Activated CD8-positive, alpha-beta memory T cell treated with anti-CD3 and anti-CD28 coated beads, Interleukin-2, amount 10 ng/mL, durations not matched to agents 7 days and 5 days (primary cell): ENCODE measurements at regions not wholly inside any gene's neighbourhood (a gene's known extent, or its start where the extent isn't known, plus 50 kb on each side); places are given as distances from the start of the nearest gene placed in this dataset.

Source experiments
- ATAC-seq: fragments of 150-1000 bp; cut with Tn5 transposase; one replicate; pipeline ENCODE4 v1.10.0; 2021; ENCODE audit warnings: moderate library complexity
- CTCF ChIA-PET: fragments of 350-600 bp; sonication (Branson Sonifier 250); formaldehyde crosslinking; loops from one replicate; lab custom pipeline; 2021; ENCODE audit warnings: antibody characterized with exemption; lab: Charles Lee
- DNase-seq: peaks from one replicate; pipeline ENCODE4 v3.0.0-alpha.2; 2020
- H3K27ac Mint-ChIP-seq: one replicate; pipeline ENCODE4 v1.8.0; 2021; ENCODE audit warnings: mild to moderate bottlenecking, mixed read lengths
- H3K27me3 Mint-ChIP-seq: one replicate; pipeline ENCODE4 v1.8.0; 2021; ENCODE audit warnings: mixed read lengths
- H3K36me3 Mint-ChIP-seq: one replicate; pipeline ENCODE4 v1.8.0; 2021; ENCODE audit warnings: mild to moderate bottlenecking, mixed read lengths
- H3K4me1 Mint-ChIP-seq: one replicate; pipeline ENCODE4 v1.8.0; 2021; ENCODE audit warnings: mixed read lengths
- H3K4me3 Mint-ChIP-seq: one replicate; pipeline ENCODE4 v1.8.0; 2021; ENCODE audit warnings: mild to moderate bottlenecking, moderate library complexity, mixed read lengths
- H3K9me3 Mint-ChIP-seq: one replicate; pipeline ENCODE4 v1.8.0; 2022; ENCODE audit warnings: low read depth, mixed read lengths

GRCh38 chr13:62924395-62924794 lies 1508.7 kb upstream of the PCDH20 start:
- no peak for ATAC-seq
- CTCF ChIA-PET, result no interaction called here

DNA sequence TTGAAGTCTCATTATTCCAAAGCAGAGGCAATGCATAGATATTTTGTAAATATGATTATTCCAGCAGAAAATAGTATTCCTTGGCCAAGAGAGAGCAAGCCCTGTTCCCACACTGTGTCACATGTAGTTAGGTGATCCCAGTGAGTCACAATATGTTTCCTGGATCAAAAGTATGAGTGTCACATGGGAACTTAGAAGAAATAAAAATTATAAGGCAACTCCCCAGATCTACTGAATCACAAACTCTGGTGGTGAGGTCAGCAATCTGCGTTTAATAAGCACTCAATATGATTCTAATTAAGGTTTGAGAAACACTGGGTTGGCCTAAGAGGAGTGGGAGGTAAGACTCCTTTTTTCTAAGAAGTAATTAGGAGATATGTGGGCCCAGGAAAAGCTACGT lies 1504.5 kb upstream of the PCDH20 start:
- CTCF ChIA-PET, result no interaction called here
- H3K4me1 Mint-ChIP-seq, result no peaks in the 10 kb centered on the region
- H3K27me3 Mint-ChIP-seq, result no peaks in the 10 kb centered on the region
- no peak for ATAC-seq
- DNase-seq, result no peak
- H3K27ac Mint-ChIP-seq, result no peak overlapping the region
- H3K9me3 Mint-ChIP-seq, result peaks cover 2% of the 10 kb centered on the region
- no peak overlapping the region for H3K4me3 Mint-ChIP-seq
- no peaks in the 10 kb centered on the region for H3K36me3 Mint-ChIP-seq

More at GRCh38 chr13:62924395-62924794, 1508.7 kb upstream of the PCDH20 start:
- Mint-ChIP-seq H3K4me1 (no peaks in the 10 kb centered on the region), H3K27me3 (no peaks in the 10 kb centered on the region), H3K36me3 (peaks cover 1% of the 10 kb centered on the region), H3K27ac (no peak overlapping the region), H3K4me3 (no peak overlapping the region), H3K9me3 (peaks cover 4% of the 10 kb centered on the region)
- no peak for DNase-seq

DNA sequence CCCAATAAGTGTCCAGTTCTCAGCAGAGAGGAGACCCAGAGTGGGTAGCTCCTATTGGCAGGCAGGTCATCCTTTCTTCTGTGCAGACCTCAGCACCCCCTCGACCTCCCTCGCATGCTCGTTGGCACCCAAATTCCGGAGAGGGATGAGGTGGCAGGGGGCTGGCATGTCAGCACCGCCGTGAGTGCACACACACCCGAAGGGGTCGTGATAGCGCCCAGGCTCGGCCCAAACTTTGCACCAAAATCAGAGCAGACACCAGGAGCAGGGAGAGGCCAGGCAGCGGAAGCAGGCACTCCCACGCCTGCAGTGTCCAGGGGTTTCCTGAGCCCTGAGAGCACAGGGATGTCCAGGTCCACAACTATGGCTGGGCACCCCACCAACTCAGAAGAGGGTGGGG lies 1503.8 kb upstream of the PCDH20 start:
- DNase-seq, result no peak
- Mint-ChIP-seq H3K4me1 (no peaks in the 10 kb centered on the region), H3K36me3 (no peaks in the 10 kb centered on the region), H3K27ac (no peak overlapping the region), H3K4me3 (no peak overlapping the region), H3K9me3 (peaks cover 2% of the 10 kb centered on the region), H3K27me3 (no peaks in the 10 kb centered on the region)
- CTCF ChIA-PET, result no interaction called here
- ATAC-seq, result no peak

DNA sequence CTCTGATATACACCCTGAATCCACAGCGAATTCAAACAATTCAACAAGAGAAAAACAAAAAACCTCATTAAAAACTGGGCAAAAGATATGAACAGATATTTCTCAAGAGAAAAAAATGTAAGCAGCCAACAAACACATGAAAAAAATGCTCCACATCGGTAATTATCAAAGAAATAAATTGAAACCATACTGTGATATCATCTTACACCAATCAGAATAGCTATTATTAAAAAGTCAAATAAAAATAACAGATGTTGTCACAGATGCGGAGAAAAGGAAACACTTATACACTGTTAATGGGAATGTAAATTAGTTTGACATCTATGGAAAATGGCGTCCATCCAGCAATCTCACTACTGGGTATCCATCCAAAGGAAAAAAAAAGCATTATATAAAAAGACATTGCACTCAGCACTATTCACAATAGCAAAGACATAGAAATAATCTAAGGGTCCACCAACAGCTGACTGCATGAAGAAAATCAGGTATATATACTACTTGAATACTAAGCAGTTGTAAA lies 1495.0 kb upstream of the PCDH20 start:
- no peak overlapping the region for H3K27ac Mint-ChIP-seq
- CTCF ChIA-PET, result no interaction called here
- no peak for ATAC-seq
- H3K36me3 Mint-ChIP-seq, result no peaks in the 10 kb centered on the region
- no peaks in the 10 kb centered on the region for H3K4me1 Mint-ChIP-seq
- no peak for DNase-seq
- H3K9me3 Mint-ChIP-seq, result no peaks in the 10 kb centered on the region
- no peak overlapping the region for H3K4me3 Mint-ChIP-seq
- H3K27me3 Mint-ChIP-seq, result no peaks in the 10 kb centered on the region

GRCh38 chr13:62908321-62908720 lies 1492.7 kb upstream of the PCDH20 start:
- Mint-ChIP-seq H3K27me3 (no peaks in the 10 kb centered on the region), H3K27ac (no peak overlapping the region), H3K4me1 (no peaks in the 10 kb centered on the region), H3K9me3 (no peaks in the 10 kb centered on the region), H3K4me3 (no peak overlapping the region), H3K36me3 (no peaks in the 10 kb centered on the region)
- CTCF ChIA-PET, result no interaction called here
- ATAC-seq, result no peak
- DNase-seq, result no peak

DNA sequence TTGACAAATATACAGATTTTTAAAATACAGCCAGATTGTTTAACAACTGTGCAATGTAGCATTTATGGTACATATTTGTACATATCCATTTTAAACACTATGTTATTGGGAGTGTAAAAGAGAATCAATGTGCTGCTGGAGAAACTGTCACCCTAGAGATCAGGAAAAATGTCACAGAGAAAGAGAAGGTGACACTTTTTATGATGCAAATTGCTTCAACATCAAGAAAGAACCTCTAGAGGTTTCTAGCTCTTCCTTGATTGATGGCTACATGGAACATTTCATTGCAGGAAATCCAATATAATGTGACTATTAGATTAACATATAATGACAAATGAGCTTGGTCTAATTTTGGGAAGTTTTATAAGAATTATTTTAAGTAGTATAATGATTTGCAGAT lies 1491.2 kb upstream of the PCDH20 start:
- no peak for ATAC-seq
- no peaks in the 10 kb centered on the region for H3K4me1 Mint-ChIP-seq
- no peak overlapping the region for H3K4me3 Mint-ChIP-seq

DNA sequence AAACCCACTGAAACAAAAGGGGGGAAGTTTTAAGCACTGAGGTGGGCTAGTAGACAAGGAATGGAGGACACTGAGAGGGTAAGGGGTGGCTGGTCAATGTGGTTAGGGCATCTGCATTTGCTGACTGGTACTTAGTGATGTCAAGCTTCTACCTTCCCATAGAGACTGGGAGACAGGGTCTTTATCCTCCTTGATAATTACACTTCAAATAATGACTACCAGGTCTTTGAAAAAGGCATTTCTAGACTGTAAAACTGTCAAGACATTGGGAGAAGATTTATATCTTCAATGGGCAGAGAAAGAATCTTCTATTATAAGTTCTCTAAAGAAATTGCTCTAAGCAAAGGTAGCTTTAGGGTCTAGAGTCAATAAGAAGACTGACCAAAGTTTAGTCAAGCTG lies 1490.8 kb upstream of the PCDH20 start:
- DNase-seq (no peak), ATAC-seq (no peak)
- H3K27ac Mint-ChIP-seq, result no peak overlapping the region
- no peaks in the 10 kb centered on the region for H3K9me3 Mint-ChIP-seq
- H3K36me3 Mint-ChIP-seq, result no peaks in the 10 kb centered on the region
- CTCF ChIA-PET, result no interaction called here
- H3K4me3 Mint-ChIP-seq, result no peak overlapping the region
- no peaks in the 10 kb centered on the region for H3K4me1 Mint-ChIP-seq
- no peaks in the 10 kb centered on the region for H3K27me3 Mint-ChIP-seq

More for the DNA sequence above, 1491.2 kb upstream of the PCDH20 start:
- no peak overlapping the region for H3K27ac Mint-ChIP-seq
- no peaks in the 10 kb centered on the region for H3K27me3 Mint-ChIP-seq
- DNase-seq, result no peak
- H3K36me3 Mint-ChIP-seq, result no peaks in the 10 kb centered on the region
- H3K9me3 Mint-ChIP-seq, result no peaks in the 10 kb centered on the region
- CTCF ChIA-PET, result no interaction called here

DNA sequence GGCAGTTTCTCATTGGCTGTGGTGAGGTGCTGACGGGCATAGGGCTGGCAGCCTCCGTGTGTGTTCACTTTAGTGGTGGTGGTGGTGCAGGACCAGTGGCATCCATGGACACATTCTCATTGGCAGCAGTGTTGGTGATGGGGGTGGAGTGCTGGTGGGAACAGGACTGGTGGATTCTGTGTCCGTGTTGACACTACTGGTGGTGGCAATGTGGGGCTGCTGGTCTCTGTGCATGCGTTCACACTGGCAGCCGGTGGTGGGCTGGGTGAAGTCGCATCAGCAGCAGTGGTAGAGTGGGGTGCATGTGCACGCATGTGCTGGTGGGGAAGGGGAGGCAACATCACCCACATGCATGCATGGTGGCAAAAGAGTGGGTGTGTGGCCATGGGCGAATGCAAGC lies 1471.4 kb upstream of the PCDH20 start:
- Mint-ChIP-seq H3K36me3 (no peaks in the 10 kb centered on the region), H3K4me1 (no peaks in the 10 kb centered on the region), H3K27me3 (no peaks in the 10 kb centered on the region), H3K27ac (no peak overlapping the region), H3K4me3 (no peak overlapping the region), H3K9me3 (peaks cover 10% of the 10 kb centered on the region)
- no peak for ATAC-seq
- DNase-seq, result no peak
- CTCF ChIA-PET, result no interaction called here

GRCh38 chr13:62879071-62879470 lies 1463.4 kb upstream of the PCDH20 start:
- CTCF ChIA-PET, result no interaction called here
- Mint-ChIP-seq H3K9me3 (peaks cover 9% of the 10 kb centered on the region), H3K4me1 (no peaks in the 10 kb centered on the region), H3K27me3 (no peaks in the 10 kb centered on the region), H3K36me3 (no peaks in the 10 kb centered on the region), H3K27ac (no peak overlapping the region), H3K4me3 (no peak overlapping the region)
- no peak for DNase-seq
- ATAC-seq, result no peak

GRCh38 chr13:62875118-62875640 lies 1459.5 kb upstream of the PCDH20 start:
- ATAC-seq (no peak), DNase-seq (no peak)
- CTCF ChIA-PET, result no interaction called here
- no peaks in the 10 kb centered on the region for H3K27me3 Mint-ChIP-seq
- H3K4me1 Mint-ChIP-seq, result no peaks in the 10 kb centered on the region
- H3K9me3 Mint-ChIP-seq, result peaks cover 5% of the 10 kb centered on the region
- H3K36me3 Mint-ChIP-seq, result no peaks in the 10 kb centered on the region
- no peak overlapping the region for H3K4me3 Mint-ChIP-seq
- no peak overlapping the region for H3K27ac Mint-ChIP-seq

GRCh38 chr13:62850331-62850730 lies 1434.7 kb upstream of the PCDH20 start:
- no peak overlapping the region for H3K27ac Mint-ChIP-seq
- peaks cover 3% of the 10 kb centered on the region for H3K9me3 Mint-ChIP-seq
- H3K4me3 Mint-ChIP-seq, result no peak overlapping the region
- ATAC-seq (no peak), DNase-seq (no peak)
- CTCF ChIA-PET, result no interaction called here
- H3K27me3 Mint-ChIP-seq, result no peaks in the 10 kb centered on the region
- H3K36me3 Mint-ChIP-seq, result no peaks in the 10 kb centered on the region
- no peaks in the 10 kb centered on the region for H3K4me1 Mint-ChIP-seq

DNA sequence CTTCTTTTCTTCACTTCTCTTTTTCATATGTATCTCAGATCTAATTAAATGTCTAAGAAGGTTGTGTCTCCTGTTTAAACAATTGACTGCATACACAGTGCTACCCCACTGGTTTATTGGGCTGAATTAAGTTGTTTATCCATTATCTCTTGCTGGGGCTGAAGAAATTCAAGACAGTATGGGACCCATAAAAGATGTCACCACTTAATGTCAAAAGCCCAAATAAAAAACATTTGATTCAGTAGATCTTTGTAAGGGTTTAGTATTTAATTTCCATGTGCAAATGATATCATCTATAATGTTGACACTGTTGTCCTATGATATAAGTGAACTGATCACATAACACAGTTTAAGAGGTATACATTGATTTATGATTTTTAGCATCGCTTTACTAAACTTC lies 1431.9 kb upstream of the PCDH20 start:
- ATAC-seq (no peak), DNase-seq (no peak)
- H3K4me1 Mint-ChIP-seq, result no peaks in the 10 kb centered on the region
- no peak overlapping the region for H3K4me3 Mint-ChIP-seq
- H3K9me3 Mint-ChIP-seq, result no peaks in the 10 kb centered on the region
- no peaks in the 10 kb centered on the region for H3K27me3 Mint-ChIP-seq
- CTCF ChIA-PET, result no interaction called here
- H3K36me3 Mint-ChIP-seq, result no peaks in the 10 kb centered on the region
- H3K27ac Mint-ChIP-seq, result no peak overlapping the region

DNA sequence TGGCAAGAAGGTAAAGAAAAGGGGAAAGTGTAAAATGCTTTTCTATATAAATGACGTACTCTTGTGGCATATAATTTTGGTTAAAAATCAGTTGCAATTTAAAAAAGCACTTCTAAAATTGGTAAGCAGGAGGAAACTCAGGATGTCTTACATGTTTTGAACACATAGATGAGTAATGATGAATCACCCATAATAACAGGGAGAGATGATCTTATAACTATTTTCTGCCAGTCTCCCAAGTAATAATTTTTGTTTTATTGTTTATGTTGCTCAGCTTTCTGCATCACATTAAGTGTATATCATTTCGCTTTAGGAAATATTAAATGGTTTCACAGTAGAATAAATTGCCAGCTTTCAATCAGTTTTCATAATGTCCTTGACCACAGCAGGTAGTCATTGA lies 1430.7 kb upstream of the PCDH20 start:
- Mint-ChIP-seq H3K27me3 (no peaks in the 10 kb centered on the region), H3K27ac (no peak overlapping the region), H3K4me1 (no peaks in the 10 kb centered on the region), H3K9me3 (no peaks in the 10 kb centered on the region), H3K4me3 (no peak overlapping the region), H3K36me3 (no peaks in the 10 kb centered on the region)
- ATAC-seq, result no peak
- no peak for DNase-seq
- CTCF ChIA-PET, result no interaction called here

DNA sequence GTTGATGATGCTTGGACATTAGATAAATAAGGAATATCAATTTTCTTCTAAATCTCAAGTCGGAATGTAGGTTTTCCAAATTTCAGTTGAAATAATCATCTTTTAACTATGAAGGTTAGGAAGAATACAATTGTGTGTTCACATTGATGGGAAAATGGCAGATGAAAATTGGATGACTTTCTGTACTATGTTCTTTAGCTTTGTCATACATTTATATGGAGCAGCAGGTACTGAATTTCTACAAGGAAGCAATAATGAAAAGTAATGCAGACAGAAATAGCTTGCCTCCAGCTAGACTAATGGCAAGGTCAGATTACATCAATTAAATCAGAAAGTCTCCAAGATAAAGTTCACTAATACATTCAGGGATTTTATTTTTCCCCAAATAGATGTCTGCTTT lies 1423.7 kb upstream of the PCDH20 start:
- Mint-ChIP-seq H3K4me3 (no peak overlapping the region), H3K27me3 (no peaks in the 10 kb centered on the region), H3K27ac (no peak overlapping the region), H3K36me3 (no peaks in the 10 kb centered on the region), H3K4me1 (no peaks in the 10 kb centered on the region), H3K9me3 (no peaks in the 10 kb centered on the region)
- CTCF ChIA-PET, result no interaction called here
- ATAC-seq, result no peak
- DNase-seq, result no peak

GRCh38 chr13:62838929-62839328 lies 1423.3 kb upstream of the PCDH20 start:
- no peaks in the 10 kb centered on the region for H3K9me3 Mint-ChIP-seq
- H3K27me3 Mint-ChIP-seq, result no peaks in the 10 kb centered on the region
- H3K4me1 Mint-ChIP-seq, result no peaks in the 10 kb centered on the region
- no peaks in the 10 kb centered on the region for H3K36me3 Mint-ChIP-seq
- H3K4me3 Mint-ChIP-seq, result no peak overlapping the region
- ATAC-seq, result no peak
- CTCF ChIA-PET, result no interaction called here
- no peak overlapping the region for H3K27ac Mint-ChIP-seq
- DNase-seq, result no peak
